GM19463 (cell line): ENCODE measurements at regions not wholly inside any gene's neighbourhood (a gene's known extent, or its start where the extent isn't known, plus 50 kb on each side); places are given as distances from the start of the nearest gene placed in this dataset.
"Not testable (repeated sequence)": the region's sequence is repeated elsewhere in the genome, so short reads cannot be mapped to it uniquely, and the experiment has no call there.

Experiments used
- ATAC-seq: cut with Tn5 transposase; IDR thresholded peaks from one replicate; pipeline ENCODE4 v1.9.1; 2021; ENCODE audit warnings: mild to moderate bottlenecking, moderate library complexity; ENCODE audit not compliant: unreplicated experiment

DNA sequence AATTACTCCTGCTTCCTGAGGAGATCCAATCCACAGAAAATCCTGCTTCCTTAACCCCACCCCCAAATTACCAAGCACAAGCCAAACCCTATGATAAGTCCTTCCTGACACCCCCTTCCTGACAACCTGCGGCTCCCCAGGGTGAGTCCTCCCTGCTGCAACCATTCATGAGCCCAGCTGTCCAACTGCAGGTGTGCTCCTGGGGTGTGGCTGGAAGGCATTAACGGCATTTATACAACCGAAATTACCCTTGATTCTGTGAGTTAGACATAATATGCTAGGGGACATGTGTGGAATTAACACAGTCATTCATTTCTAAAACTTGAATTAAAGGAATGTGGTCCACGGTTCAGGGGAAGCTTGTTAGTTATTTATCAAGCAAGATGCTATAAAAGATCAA lies 119.0 kb upstream of the ALKAL2 start:
- no peak for ATAC-seq

- ATAC-seq, result no peak
Observed at GRCh38 chr2:406231-406630, 118.3 kb upstream of the ALKAL2 start.

DNA sequence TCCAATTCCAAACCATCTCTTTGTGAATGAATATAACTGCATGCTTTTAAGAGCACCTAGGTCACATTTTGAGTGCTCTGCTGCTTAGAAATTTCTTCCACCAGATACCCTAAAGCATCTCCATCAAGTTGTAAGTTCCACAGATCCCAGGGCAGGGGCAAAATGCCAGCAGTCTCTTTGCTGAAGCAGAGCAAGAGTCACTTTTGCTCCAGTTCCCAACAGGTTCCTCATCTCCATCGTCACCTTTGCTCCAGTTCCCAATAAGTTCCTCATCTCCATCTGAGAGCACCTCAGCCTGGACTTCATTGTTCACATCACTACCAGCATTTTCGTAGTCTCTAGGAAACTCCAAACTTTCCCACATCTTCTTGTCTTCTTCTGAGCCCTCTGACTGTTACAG lies 116.7 kb upstream of the ALKAL2 start:
- no peak for ATAC-seq

DNA sequence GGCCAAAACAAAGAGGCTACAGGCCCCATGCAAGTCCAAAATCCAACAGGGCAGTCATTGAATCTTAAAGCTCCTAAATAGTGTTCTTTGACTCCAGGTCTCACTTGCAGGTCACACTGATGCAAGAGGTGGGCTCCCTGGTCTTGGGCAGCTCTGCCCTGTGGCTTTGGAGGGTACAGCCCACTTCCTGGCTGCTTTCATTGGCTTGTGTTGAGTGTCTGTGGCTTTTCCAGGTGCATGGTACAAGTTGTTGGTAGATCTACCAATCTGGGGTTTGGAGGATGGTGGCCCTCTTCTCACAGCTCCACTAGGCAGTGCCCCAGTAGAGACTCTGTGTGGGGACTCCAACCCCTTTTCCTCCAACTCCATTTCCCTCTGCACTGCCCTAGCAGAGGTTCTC lies 115.8 kb upstream of the ALKAL2 start:
- no peak for ATAC-seq

DNA sequence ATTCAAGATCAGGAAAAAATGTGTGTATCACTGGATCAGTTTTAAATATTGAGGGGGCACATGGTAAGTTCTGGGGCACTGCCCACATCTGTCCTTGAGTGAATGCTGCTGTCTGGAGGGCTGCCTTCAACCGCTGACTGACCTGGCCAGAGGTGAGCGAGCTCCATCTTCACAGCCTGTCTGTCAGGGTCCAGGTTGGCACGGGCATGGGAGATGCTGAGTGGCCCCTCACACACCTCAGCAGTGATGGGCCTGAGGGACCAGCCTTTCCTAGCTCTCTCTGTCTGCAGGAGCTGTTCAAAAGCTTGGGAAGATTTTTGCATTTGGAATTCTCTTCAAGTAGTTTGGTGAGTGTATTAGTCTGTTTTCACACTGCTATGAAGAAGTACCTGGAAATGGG lies 114.8 kb upstream of the ALKAL2 start:
- ATAC-seq, result no peak

DNA sequence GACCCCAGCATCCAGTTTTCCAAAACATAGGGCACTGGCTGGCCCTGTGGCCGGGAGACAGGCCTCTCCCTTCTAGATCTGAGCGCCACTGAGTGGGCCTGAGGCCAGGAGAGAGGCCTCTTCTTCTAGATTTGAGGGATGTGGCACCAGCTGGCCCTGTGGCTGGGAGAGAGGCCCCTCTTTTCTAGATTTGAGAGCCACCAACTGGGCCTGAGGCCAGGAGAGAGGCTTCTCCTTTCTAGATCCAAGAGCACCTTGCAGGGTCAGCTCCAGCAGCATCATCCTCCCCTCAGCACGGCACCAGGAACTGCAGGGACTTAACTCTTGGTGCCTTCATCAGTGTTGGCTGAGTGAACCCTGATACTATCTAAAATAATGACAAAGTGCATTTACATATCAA lies 114.3 kb upstream of the ALKAL2 start:
- ATAC-seq, result no peak

DNA sequence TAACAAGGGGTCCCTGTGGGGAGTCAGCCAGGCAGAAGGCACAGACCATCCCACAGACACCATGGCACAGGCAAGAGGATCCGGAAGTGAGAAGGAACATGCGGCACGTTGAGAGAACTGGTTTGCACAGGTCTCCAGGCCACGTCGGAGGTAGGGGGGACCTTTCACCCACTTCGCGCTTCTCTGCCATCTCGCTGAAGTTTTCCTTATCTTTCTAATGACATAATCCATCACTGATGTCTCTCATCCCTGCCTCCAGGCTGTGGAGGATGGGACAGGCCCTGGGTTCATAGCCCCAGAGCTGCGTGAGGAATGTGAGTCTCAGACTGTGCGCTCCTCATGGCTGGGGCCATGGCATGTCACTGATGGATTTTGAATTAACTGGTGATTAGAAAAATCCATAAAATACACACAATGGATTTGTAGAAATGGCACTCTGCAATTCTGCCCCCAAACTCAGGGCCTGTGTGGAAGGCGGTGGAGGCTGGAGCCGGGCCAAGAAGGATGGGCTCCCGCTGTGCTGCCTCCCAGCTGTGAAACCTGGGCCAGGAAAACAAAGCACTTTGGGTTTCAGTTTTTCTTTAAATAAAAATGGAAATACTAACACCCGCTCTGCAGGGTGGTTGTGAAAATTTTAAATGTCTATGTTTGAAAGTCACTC lies 113.3 kb upstream of the ALKAL2 start:
- ATAC-seq, result no peak

DNA sequence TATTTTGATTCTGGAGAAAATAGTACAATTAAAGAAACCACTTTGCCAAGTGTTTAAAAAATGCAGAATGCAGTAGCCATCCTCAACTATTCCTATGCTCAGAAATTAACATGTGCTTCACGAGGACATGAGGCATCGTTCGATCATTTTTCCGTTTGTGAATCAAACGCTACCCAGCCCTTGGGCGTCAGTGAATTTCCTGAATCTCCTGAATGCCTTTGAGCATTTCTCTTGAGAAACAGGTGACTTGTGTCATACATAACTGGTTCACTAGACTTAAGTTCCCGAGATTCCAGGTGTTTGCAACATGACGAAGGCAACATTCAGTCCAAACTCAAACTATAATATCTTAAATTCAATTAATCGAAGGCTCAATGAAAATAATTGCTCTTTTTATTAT lies 110.0 kb upstream of the ALKAL2 start:
- ATAC-seq, result no peak

DNA sequence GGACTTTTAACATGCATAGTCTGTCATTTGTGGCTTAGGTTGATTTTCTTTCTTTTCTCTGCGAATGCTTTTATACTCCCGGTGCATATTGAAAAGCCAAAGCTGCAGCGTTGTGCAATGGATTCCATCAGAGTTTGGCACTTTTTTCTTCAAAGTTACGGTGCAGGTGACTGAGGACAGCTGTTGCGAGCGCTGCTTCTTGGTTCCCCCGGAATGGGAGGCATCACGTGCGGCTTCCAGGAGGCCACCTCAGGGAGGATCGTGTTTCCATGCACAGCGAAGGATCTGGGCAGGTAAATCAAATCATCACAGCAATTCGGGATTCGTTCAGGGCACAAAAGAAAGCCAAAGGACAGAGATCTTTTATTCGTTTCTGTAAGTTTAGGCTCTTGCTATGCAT lies 109.6 kb upstream of the ALKAL2 start:
- ATAC-seq, result no peak

DNA sequence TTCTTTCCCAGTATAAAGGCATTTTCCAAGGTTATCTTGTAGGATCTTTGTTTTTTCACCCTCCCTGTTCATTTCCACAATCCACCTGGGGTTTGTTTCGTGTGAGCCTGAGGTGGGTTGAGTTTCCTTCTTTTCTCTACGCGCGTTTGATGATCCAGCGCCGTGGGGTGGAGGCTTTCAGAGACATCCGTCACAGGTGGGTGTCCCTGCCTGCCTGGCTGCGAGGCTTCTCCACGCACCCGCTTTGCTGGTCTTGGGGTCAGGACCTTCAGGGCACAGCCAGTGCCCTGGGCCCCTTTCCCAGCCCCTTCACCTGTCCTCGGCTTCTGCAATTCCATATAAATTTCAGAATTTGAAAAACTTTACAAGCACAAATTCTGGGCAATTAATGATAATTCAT lies 109.0 kb upstream of the ALKAL2 start:
- ATAC-seq, result no peak

GRCh38 chr2:395886-396285 lies 108.0 kb upstream of the ALKAL2 start:
- no peak for ATAC-seq

DNA sequence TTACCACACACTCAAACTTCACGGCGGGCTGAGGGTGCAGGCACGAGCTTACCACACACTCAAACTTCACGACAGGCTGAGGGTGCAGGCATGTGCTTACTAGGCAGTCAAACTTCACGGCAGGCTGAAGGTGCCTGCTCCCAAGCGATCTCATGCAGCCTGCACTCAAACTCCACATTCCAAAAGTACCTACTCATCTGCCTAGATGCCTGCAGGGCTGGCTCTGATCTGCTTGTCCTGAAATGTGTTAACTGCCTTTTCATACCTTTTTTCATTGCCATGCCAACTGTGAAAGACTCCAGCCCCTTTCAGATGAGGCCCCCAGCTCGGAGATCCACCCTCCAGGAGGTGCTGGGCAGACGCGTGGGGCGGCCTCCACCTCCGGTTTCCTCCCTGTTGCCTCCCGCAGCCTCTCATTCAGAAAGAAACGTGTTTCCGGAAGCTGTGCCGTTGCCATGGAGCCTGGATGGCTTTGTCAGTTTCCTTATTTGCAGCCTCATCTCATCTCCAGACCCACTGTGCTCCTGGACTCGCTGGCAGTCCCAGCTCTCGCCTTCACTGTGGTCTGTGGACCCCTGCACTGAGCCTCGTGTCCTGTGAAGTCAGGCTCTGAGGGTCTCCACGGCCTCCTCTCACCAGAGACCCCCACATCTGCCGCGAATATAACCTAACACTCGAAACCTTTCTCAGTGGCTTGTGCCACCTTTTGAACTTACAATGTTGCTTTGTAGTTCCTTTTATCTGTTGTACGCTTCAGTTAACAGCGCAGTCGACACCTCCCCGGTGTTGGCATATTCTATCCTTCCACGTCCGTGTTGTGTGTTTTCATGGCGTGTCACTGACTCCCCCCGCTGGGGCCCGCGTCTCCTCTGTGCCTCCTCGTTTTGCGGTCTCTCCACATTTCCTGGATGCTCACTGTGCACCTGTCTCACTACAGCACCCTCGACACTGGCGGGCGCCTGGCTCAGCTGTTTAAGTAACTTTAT lies 106.1 kb upstream of the ALKAL2 start:
- no peak for ATAC-seq

GRCh38 chr2:392926-393280 lies 105.0 kb upstream of the ALKAL2 start:
- ATAC-seq, result no peak

DNA sequence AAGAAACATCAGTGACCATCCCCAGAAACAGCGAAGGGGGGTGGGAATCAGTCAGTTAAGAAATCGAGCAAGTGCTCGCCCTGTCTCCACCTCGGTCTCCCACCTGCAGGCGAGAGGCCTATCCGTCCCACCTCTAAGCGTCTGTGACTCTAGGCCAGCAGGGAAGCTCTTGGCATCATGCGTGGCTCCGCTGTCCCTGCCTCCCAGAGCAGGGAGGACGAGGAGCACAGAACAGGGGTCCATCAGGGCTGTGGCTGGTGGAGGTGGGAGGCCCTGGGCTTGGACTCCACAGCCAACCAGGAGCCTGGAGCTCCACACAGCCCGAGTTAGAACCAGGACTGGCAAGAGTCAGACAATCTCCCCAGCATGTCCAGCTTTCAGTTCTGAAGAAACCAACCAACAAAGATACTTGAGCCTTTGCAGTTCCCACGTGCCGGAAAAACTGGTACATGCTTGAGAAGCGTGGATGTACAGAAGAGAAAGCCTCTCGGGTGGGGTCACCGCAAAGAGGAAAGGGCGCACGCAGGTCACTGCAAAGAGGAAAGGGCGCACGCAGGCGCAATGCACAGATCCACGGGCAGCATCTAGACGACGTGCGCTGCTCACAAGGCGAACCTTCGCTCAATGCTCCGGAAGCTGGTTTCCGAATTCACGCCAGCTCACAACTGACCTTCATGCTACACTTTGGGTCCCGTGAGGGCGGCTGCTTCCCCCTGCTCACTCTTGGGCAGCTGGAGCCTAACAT lies 104.5 kb upstream of the ALKAL2 start:
- ATAC-seq, result no peak

GRCh38 chr2:391696-392095 lies 103.8 kb upstream of the ALKAL2 start:
- no peak for ATAC-seq

- ATAC-seq, result no peak
Observed at GRCh38 chr2:390959-391358, 103.1 kb upstream of the ALKAL2 start.

GRCh38 chr2:389985-390384 lies 102.1 kb upstream of the ALKAL2 start:
- not testable (repeated sequence) for ATAC-seq

- ATAC-seq, result not testable (repeated sequence)
Observed at GRCh38 chr2:388752-389151, 100.9 kb upstream of the ALKAL2 start.

DNA sequence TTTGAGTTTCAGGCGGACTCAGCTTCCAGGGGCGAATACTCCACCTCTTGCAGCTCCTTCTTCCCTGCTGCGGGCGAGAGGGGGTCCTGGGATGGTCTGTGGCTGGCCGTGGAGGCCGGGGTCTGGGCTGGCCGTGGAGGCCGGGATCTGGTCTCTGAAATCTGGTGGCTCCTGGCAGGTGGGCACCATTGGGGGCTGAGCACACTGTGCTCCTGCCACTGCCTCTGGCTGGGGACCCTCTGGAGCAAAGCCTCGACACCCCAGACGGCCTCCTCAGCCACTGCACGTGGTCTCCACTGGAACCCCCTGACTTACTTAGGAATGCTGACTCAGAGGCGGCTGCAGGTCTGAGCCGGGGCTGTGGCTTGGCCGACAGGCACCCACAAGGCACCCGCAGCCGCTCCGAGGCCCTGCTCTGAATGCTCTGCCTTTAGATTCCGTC lies 100.1 kb upstream of the ALKAL2 start:
- no peak for ATAC-seq

DNA sequence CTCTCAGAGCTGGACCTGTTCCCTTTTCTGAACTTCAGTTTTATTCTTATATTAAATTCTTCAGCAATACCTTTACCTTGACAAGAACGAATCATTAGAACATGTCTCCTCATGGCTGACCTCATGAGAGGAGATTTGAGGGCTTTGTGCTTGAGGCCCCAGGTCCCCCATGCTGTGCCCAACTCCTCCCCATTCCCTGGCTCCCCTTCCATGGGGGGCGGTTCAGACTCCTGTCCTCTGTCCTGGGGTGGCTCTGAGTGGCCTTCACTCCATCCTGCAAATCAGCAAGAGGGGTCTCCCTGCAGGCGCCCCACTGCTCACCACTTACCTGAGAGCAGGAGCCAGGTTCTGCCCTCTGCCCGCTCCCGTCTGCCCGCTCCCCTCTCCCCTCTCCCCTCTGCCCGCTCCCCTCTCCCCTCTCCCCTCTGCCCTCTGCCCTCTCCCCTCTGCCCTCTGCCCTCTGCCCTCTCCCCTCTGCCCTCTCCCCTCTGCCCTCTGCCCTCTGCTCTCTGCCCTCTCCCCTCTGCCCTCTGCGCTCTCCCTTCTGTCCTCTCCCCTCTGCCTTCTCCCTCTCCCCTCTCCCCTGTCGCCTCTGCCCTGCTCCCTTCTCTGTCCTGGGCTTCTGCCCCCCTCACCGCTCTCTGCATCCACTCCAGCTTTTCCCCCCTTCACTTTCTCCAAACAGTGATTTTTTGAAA lies 98.7 kb upstream of the ALKAL2 start:
- ATAC-seq, result no peak

DNA sequence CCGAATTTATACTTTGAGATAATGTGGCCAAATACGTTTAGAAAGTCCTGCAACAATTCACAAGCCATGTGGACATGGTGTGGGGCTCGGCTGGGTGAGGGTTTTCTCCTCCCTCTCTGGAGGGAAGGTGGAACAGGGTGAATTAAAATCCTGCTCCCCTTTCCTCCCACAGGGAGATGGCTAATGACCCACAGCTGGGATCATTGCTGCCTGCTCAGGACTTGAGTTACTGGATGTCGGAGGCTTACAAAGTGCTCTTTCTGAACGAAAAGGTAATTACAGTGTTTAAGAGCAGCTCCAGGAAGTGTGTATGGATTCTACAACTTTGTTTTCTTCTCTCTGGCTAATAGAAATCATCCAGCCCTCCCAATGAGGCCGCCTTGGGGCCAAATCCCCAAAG lies 97.9 kb upstream of the ALKAL2 start:
- no peak for ATAC-seq
